SK-N-MC (cell line): ENCODE measurements at regions not wholly inside any gene's neighbourhood (a gene's known extent, or its start where the extent isn't known, plus 50 kb on each side); places are given as distances from the start of the nearest gene placed in this dataset.

Experiments
- EZH2 ChIP-seq: fragments of 200-600 bp; sonication (generic); IDR thresholded peaks from one replicate; pipeline ENCODE4 v1.6.1; 2017; ENCODE audit warnings: antibody characterized with exemption
- POLR2AphosphoS5 ChIP-seq: IDR thresholded peaks from 2 replicates; pipeline ENCODE4 v1.6.1; 2012; ENCODE audit warnings: mild to moderate bottlenecking, low read depth, low read length, borderline replicate concordance

DNA sequence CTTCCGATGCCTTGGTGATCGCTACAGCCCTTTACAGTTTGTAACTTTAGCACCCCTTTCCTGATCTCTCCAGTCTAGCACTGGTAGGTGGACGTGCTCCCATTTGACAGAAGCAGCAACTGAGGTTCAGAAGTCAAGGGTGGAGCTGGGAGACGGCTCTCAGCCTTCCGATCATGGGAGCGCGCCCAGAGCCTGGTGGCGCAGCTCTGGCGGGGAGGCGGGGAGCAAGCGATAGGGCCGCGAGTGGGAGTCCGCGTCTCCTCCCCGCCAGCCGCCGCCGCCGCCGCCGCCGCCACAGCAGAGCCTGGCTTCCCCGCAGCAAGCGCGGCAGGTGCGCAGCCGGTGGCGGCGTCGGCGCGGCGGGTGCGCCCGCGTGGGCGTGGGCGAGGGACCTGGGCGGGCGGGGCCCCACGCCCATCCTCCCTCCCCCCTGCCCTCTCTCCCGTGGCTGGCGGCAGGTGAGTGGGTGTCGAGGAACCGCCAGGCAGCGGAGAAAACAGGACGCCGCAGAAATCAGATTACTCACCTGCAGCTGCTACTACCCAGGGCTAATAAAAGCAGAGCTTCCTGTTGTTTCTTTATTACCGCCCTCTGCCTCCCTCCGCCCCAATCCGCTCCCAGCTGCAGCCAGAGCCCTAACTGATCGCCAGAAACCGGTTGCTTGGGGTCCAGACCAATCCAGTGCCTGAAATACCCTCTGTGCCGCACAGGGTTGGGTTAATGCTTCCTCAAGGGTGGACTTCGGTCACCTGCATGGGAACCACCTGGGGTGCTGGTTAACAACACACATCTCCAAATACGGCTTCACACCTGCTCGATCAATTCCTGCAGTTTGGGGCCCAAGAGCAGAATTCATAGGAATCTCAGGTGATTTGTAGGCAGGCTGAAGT lies 60.2 kb upstream of the ID3 start:
- TF ChIP-seq POLR2AphosphoS5 (no peak), EZH2 (no peak)
